ENCODE measurements at regions not wholly inside any gene's neighbourhood (a gene's known extent, or its start where the extent isn't known, plus 50 kb on each side); places are given as distances from the start of the nearest gene placed in this dataset.

DNA sequence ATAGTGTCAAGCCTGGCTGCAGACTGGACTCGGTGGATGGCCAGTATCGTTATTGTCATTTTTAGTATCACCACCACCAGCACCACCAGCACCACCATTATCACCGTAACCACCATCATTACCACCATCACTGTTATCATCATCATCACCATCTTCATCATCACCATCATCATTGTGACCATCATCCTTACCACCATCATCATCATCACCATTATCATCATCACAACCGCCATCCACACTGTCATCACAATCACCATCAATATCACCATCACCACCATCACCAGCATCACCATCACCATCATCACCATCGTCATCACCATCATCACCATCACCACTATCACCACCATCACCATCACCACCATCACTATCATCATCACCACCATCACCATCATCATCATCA, 65.6 kb downstream of the FOXL3 start:
- ATAC-seq, result no peak
- intact Hi-C loops (cut with micrococcal nuclease; ENCODE audit: unreplicated experiment), result no loop called here

More for the DNA sequence above, 65.6 kb downstream of the FOXL3 start:
- SMC1A ChIA-PET (ENCODE audit: uncharacterized antibody, unreplicated experiment), result no interaction called here
- no peaks in the 10 kb centered on the region; the same call in 2 of the 3 replicates for H3K9me3 ChIP-seq (replicated peaks; ENCODE audit: control insufficient read depth, insufficient read depth, low read length)
- H3K4me2 ChIP-seq (ENCODE audit: control insufficient read depth, insufficient read depth), result no peak overlapping the region
- POLR2A ChIA-PET, result no interaction called here
- H2AFZ ChIP-seq (ENCODE audit: control insufficient read depth, low read depth, low read length), result no peak overlapping the region
- no peaks in the 10 kb centered on the region for H3K36me3 ChIP-seq (ENCODE audit: control insufficient read depth in 2 of 2, insufficient read depth in 2 of 2, low read length in 1 of 2)
- no peak overlapping the region for H3K27ac ChIP-seq (ENCODE audit: control insufficient read depth, insufficient read depth)
- TF ChIP-seq RUNX3 (IDR thresholded peaks at IDR 0.05; ENCODE audit: low read length) (no peak), BACH1 (IDR thresholded peaks at IDR 0.05; ENCODE audit: borderline replicate concordance) (no peak), TBL1XR1 (IDR thresholded peaks at IDR 0.05; ENCODE audit: low read depth, low read length) (no peak)
- TF ChIP-seq, protein P1, sequence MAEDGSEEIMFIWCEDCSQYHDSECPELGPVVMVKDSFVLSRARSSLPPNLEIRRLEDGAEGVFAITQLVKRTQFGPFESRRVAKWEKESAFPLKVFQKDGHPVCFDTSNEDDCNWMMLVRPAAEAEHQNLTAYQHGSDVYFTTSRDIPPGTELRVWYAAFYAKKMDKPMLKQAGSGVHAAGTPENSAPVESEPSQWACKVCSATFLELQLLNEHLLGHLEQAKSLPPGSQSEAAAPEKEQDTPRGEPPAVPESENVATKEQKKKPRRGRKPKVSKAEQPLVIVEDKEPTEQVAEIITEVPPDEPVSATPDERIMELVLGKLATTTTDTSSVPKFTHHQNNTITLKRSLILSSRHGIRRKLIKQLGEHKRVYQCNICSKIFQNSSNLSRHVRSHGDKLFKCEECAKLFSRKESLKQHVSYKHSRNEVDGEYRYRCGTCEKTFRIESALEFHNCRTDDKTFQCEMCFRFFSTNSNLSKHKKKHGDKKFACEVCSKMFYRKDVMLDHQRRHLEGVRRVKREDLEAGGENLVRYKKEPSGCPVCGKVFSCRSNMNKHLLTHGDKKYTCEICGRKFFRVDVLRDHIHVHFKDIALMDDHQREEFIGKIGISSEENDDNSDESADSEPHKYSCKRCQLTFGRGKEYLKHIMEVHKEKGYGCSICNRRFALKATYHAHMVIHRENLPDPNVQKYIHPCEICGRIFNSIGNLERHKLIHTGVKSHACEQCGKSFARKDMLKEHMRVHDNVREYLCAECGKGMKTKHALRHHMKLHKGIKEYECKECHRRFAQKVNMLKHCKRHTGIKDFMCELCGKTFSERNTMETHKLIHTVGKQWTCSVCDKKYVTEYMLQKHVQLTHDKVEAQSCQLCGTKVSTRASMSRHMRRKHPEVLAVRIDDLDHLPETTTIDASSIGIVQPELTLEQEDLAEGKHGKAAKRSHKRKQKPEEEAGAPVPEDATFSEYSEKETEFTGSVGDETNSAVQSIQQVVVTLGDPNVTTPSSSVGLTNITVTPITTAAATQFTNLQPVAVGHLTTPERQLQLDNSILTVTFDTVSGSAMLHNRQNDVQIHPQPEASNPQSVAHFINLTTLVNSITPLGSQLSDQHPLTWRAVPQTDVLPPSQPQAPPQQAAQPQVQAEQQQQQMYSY (CRISPR knock-in tag; IDR thresholded peaks at IDR 0.05), result no peak
- CTCF ChIA-PET, result no interaction called here
- H3K4me3 ChIP-seq, result no peak overlapping the region
- H3K79me2 ChIP-seq (ENCODE audit: control insufficient read depth, insufficient read depth, low read length), result no peaks in the 10 kb centered on the region
- RAD21 ChIA-PET (ENCODE audit: unreplicated experiment), result no interaction called here
- no peaks in the 10 kb centered on the region for H3K4me1 ChIP-seq (ENCODE audit: control insufficient read depth, insufficient read depth, low read length)
- no peaks in the 10 kb centered on the region for H4K20me1 ChIP-seq (ENCODE audit: control insufficient read depth, insufficient read depth)
- no peaks in the 10 kb centered on the region for H3K27me3 ChIP-seq (replicated peaks in 1 of 2; ENCODE audit: control insufficient read depth in 2 of 2, insufficient read depth in 2 of 2, low read length in 1 of 2)
- no TSS peak for BruUV-seq (replicated peaks)
- in situ Hi-C loops (cut with MboI), result no loop called here
- 73% methylated on average over 5 of the region's 5 CpGs for WGBS (ENCODE audit: insufficient coverage, insufficient replicate concordance, low lambda C conversion rate, missing lambda C conversion rate)
- H3K9ac ChIP-seq (ENCODE audit: control insufficient read depth, insufficient read depth, low read length), result no peak overlapping the region
- FAIRE-seq (no peak), DNase-seq (ENCODE audit: low read depth, low spot score) (no peak)

All from GM12878 (cell line).